ENCODE measurements at regions not wholly inside any gene's neighbourhood (a gene's known extent, or its start where the extent isn't known, plus 50 kb on each side); places are given as distances from the start of the nearest gene placed in this dataset.
"Not testable (repeated sequence)": the region's sequence is repeated elsewhere in the genome, so short reads cannot be mapped to it uniquely, and the experiment has no call there.

DNA sequence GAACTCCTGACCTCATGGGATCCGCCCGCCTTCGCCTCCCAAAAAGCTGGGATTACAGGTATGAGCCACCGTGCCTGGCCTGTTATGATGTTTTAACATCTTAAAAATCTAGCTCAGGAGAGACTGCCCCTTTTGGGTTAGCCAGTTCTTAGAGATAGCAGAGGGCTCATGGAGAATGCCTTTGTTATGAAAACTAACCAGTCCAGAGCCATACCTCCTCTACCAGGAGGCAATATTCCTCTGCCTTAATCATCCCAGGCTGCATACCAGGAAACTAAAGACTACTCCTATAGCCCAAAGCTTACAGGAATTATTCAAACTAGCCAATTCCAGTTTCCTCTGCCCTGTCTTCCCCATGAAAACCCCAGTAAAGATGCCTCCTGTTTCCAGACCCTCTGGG lies 96.0 kb upstream of the MDM1 start:
- DNase-seq = no peak

DNA sequence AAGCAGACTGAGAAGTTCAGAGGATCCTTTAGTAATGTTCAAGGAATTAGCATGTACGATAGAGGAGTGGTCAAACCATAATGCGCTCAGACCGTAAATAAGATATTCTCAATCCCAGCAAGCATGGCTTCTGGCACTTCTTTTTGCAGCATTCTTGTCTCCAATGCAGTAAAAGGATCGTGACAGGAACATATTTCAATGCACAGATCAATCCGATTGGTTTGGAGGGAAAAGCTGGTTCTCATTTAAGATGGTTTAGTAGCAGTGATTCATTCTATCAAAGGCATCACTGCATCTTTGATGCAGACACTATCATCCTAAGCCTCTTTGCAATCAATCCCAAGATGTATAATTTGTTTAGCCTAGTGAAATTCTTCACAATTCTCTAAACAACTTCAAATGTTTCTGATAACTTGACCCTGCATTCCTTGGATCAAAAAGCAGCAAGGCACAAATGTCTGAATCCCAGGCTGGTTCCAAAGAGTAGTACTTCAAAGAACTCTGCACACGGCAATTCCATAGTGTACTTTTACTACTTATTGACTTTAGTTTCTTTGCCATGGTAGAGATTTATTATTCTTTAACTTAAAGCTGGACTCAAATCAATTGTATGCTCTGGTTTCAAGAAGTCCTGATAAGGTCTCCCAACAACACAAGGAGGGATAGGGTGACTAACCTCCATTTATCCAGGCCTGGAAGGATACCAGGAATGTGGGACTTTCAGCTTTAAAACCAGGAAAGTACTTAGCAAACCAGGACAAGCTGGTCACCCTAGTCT lies 96.8 kb upstream of the MDM1 start:
- DNase-seq = no peak

GRCh38 chr12:68429696-68430095 lies 97.5 kb upstream of the MDM1 start:
- DNase-seq = no peak

DNA sequence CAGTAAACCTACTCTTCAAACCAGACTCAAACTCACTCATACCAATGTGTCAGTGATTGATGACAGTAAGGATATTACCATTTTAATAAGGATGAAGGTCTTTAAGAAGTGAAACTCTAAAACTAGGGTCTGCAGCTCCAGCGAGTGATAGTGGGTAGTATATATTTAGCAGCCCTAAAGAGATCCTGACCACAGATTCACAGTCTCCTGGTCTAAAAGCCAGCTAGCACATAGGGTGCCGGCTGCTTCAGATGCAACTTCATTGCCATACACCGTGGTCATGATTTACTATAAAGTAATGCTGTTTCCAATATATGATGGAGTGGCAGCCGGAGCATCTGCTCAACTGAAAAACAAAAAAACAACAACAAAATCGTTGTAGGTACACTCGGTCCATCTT lies 99.6 kb upstream of the MDM1 start:
- no peak for DNase-seq

DNA sequence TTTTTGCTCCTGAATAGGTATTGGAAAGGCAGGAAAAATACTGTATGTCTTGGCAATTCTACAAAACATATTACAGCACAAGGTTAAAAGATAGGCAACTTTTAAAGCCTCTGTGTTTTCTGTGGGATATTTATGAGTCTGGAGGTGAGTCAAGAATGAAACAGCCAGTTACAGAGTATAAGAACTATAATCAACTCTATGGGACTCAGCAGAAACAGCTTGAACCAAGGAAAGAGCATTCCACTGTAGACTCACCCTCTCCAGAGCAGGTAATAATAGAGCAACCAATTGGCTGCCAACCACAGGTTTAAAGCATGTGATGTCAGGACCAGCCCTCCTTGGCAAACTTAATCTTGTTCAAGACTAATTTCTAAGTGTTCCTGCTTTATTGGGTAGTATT lies 100.5 kb upstream of the MDM1 start:
- DNase-seq = no peak

- DNase-seq = no peak
These were observed 102.5 kb upstream of the MDM1 start for GRCh38 chr12:68434391-68435298.

- DNase-seq = no peak
These were observed 103.1 kb upstream of the MDM1 start for GRCh38 chr12:68435299-68435637.

DNA sequence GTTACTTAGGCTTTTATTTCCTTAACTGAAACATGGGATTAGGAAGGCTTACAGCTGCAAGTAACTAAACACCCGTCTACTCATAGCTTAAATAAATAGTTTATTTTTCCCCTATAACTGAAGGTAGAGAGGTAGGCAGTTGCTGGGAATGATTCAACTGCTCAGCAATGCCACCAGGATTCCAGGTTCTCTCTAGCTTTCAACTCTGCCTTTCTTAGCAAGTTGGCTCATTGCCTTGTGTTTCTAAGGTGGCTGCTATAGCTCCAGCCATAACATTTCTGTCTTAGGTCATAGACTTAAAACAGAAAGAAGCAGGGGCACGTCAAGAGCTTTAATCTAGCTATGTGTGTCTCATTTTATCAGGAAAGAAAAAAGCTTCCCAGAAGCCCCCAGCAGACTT lies 103.7 kb upstream of the MDM1 start:
- no peak for DNase-seq

- DNase-seq = no peak
These were observed 106.4 kb upstream of the MDM1 start for GRCh38 chr12:68438601-68439000.

DNA sequence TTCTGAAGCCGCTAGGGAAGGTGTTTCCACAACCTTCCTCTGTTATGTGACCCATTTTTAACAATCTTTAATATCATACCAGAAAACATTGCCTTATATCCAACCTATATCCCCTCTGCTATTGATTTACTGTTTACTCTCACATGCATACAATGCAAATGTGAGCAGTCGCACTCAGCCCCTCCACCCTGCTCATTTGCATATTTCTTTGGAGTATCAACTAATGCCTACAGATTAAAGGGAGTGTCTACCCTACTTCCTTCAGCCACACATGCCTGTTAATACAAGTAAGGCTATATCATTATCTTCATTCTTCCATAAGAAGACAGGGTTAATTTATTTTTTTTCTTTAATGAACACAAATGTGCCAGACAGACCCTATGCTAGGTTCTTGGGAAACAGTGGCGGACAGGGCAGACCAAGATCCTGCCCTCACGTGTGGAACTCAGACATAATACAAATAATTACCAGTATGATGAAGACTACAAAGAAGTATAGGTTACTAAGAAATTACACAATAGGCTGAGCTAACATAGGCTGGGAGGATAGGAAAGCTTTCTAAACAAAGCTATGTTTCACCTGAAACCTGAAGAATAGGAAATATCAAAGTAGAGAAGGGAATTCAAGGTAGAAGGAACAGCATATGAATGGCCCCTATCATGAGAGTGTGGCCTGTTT lies 107.3 kb upstream of the MDM1 start:
- no peak for DNase-seq

GRCh38 chr12:68440068-68440581 lies 108.0 kb upstream of the MDM1 start:
- DNase-seq = no peak

GRCh38 chr12:68441167-68441566 lies 109.0 kb upstream of the MDM1 start:
- no peak for DNase-seq

- DNase-seq = not testable (repeated sequence)
These were observed 110.3 kb upstream of the MDM1 start for GRCh38 chr12:68442353-68442972.

GRCh38 chr12:68443695-68444094 lies 111.5 kb upstream of the MDM1 start:
- not testable (repeated sequence) for DNase-seq

GRCh38 chr12:68445824-68446223 lies 113.7 kb upstream of the MDM1 start:
- no peak for DNase-seq

- DNase-seq = no peak
These were observed 114.2 kb upstream of the MDM1 start for GRCh38 chr12:68446384-68446783.

GRCh38 chr12:68446901-68447796 lies 115.0 kb upstream of the MDM1 start:
- DNase-seq = no peak

GRCh38 chr12:68447797-68448260 lies 115.7 kb upstream of the MDM1 start:
- no peak for DNase-seq

- DNase-seq = no peak
These were observed 117.0 kb upstream of the MDM1 start for GRCh38 chr12:68449196-68449595.

GRCh38 chr12:68450947-68451260 lies 118.7 kb upstream of the MDM1 start:
- no peak for DNase-seq

- peak in 2 of 6 experiments; percentile 26 to 54 for DNase-seq
These were observed 119.3 kb upstream of the MDM1 start for GRCh38 chr12:68451261-68452077.

All from stimulated activated naive CD4-positive, alpha-beta T cell (primary cell).